ENCODE measurements at regions not wholly inside any gene's neighbourhood (a gene's known extent, or its start where the extent isn't known, plus 50 kb on each side); places are given as distances from the start of the nearest gene placed in this dataset.
"Not testable (repeated sequence)": the region's sequence is repeated elsewhere in the genome, so short reads cannot be mapped to it uniquely, and the experiment has no call there.

- not testable (repeated sequence) for H3K36me3 ChIP-seq (ENCODE audit: insufficient read depth, low read length); H2AFZ ChIP-seq (ENCODE audit: low read length); H3K27me3 ChIP-seq (ENCODE audit: insufficient read depth, low read length, poor library complexity, severe bottlenecking)
Observed at GRCh38 chr9:68593760-68594159, 53.1 kb upstream of the TMEM252 start.

GRCh38 chr9:68595868-68596267 lies 55.2 kb upstream of the TMEM252 start:
- no peaks in the 10 kb centered on the region for H3K9me3 ChIP-seq (ENCODE audit: insufficient read depth, low read depth, low read length)
- no peaks in the 10 kb centered on the region for H4K20me1 ChIP-seq (ENCODE audit: insufficient read depth, low read length, poor library complexity, severe bottlenecking)
- no peak for TF ChIP-seq CTCF (conservative IDR thresholded peaks at IDR 0.05; ENCODE audit: low read length)
- TF ChIP-seq EZH2phosphoT487 (IDR thresholded peaks at IDR 0.05; ENCODE audit: borderline replicate concordance) = no peak
- no peak overlapping the region for H3K4me2 ChIP-seq (ENCODE audit: low read depth, low read length, poor library complexity, severe bottlenecking)
- no peak overlapping the region for H3K9ac ChIP-seq (ENCODE audit: low read depth, low read length, poor library complexity, severe bottlenecking)
- no peak overlapping the region for H2AFZ ChIP-seq (ENCODE audit: low read length)
- no peaks in the 10 kb centered on the region for H3F3A ChIP-seq (ENCODE audit: low read depth)
- no peaks in the 10 kb centered on the region for H3K79me2 ChIP-seq (ENCODE audit: insufficient read depth, low read length)
- no peaks in the 10 kb centered on the region for H3K9me2 ChIP-seq (replicated peaks; ENCODE audit: low read depth, low read length)
- H3K36me3 ChIP-seq (ENCODE audit: insufficient read depth, low read length) = no peaks in the 10 kb centered on the region
- no peak overlapping the region for H3K4me3 ChIP-seq (ENCODE audit: low read length, poor library complexity, severe bottlenecking)
- no peaks in the 10 kb centered on the region for H3K27me3 ChIP-seq (ENCODE audit: insufficient read depth, low read length, poor library complexity, severe bottlenecking)
- H3K4me1 ChIP-seq (ENCODE audit: insufficient read depth, low read length, poor library complexity, severe bottlenecking) = peaks cover 5% of the 10 kb centered on the region

More at GRCh38 chr9:68593760-68594159, 53.1 kb upstream of the TMEM252 start:
- not testable (repeated sequence) for H3K4me3 ChIP-seq (ENCODE audit: low read length, poor library complexity, severe bottlenecking); H3K9me3 ChIP-seq (ENCODE audit: insufficient read depth, low read depth, low read length); H3K4me1 ChIP-seq (ENCODE audit: insufficient read depth, low read length, poor library complexity, severe bottlenecking); H3F3A ChIP-seq (ENCODE audit: low read depth); H3K4me2 ChIP-seq (ENCODE audit: low read depth, low read length, poor library complexity, severe bottlenecking); H3K9ac ChIP-seq (ENCODE audit: low read depth, low read length, poor library complexity, severe bottlenecking); H3K79me2 ChIP-seq (ENCODE audit: insufficient read depth, low read length); H4K20me1 ChIP-seq (ENCODE audit: insufficient read depth, low read length, poor library complexity, severe bottlenecking); H3K9me2 ChIP-seq (replicated peaks; ENCODE audit: low read depth, low read length)

GRCh38 chr9:68597362-68597997 lies 56.8 kb upstream of the TMEM252 start:
- no peak for TF ChIP-seq EZH2phosphoT487 (IDR thresholded peaks at IDR 0.05; ENCODE audit: borderline replicate concordance)
- TF ChIP-seq CTCF (conservative IDR thresholded peaks at IDR 0.05; ENCODE audit: low read length) = no peak
- Histone ChIP-seq H2AFZ (ENCODE audit: low read length) (peak overlapping the region; percentile 11), H3F3A (ENCODE audit: low read depth) (no peaks in the 10 kb centered on the region), H3K9ac (ENCODE audit: low read depth, low read length, poor library complexity, severe bottlenecking) (no peak overlapping the region), H3K4me2 (ENCODE audit: low read depth, low read length, poor library complexity, severe bottlenecking) (no peak overlapping the region), H4K20me1 (ENCODE audit: insufficient read depth, low read length, poor library complexity, severe bottlenecking) (no peaks in the 10 kb centered on the region), H3K27me3 (ENCODE audit: insufficient read depth, low read length, poor library complexity, severe bottlenecking) (no peaks in the 10 kb centered on the region), H3K79me2 (ENCODE audit: insufficient read depth, low read length) (no peaks in the 10 kb centered on the region), H3K9me2 (replicated peaks; ENCODE audit: low read depth, low read length) (no peaks in the 10 kb centered on the region), H3K9me3 (ENCODE audit: insufficient read depth, low read depth, low read length) (no peaks in the 10 kb centered on the region), H3K4me3 (ENCODE audit: low read length, poor library complexity, severe bottlenecking) (no peak overlapping the region), H3K36me3 (ENCODE audit: insufficient read depth, low read length) (no peaks in the 10 kb centered on the region), H3K4me1 (ENCODE audit: insufficient read depth, low read length, poor library complexity, severe bottlenecking) (peaks cover 13% of the 10 kb centered on the region)

- Histone ChIP-seq H3K79me2 (ENCODE audit: insufficient read depth, low read length) (no peaks in the 10 kb centered on the region), H3F3A (ENCODE audit: low read depth) (no peaks in the 10 kb centered on the region), H3K4me2 (ENCODE audit: low read depth, low read length, poor library complexity, severe bottlenecking) (no peak overlapping the region), H3K4me3 (ENCODE audit: low read length, poor library complexity, severe bottlenecking) (no peak overlapping the region), H3K9me2 (replicated peaks; ENCODE audit: low read depth, low read length) (no peaks in the 10 kb centered on the region), H2AFZ (ENCODE audit: low read length) (no peak overlapping the region), H4K20me1 (ENCODE audit: insufficient read depth, low read length, poor library complexity, severe bottlenecking) (no peaks in the 10 kb centered on the region), H3K9ac (ENCODE audit: low read depth, low read length, poor library complexity, severe bottlenecking) (no peak overlapping the region), H3K4me1 (ENCODE audit: insufficient read depth, low read length, poor library complexity, severe bottlenecking) (peaks cover 30% of the 10 kb centered on the region), H3K9me3 (ENCODE audit: insufficient read depth, low read depth, low read length) (no peaks in the 10 kb centered on the region), H3K27me3 (ENCODE audit: insufficient read depth, low read length, poor library complexity, severe bottlenecking) (no peaks in the 10 kb centered on the region), H3K36me3 (ENCODE audit: insufficient read depth, low read length) (no peaks in the 10 kb centered on the region)
- no peak for TF ChIP-seq EZH2phosphoT487 (IDR thresholded peaks at IDR 0.05; ENCODE audit: borderline replicate concordance)
- TF ChIP-seq CTCF (conservative IDR thresholded peaks at IDR 0.05; ENCODE audit: low read length) = no peak
Observed at GRCh38 chr9:68599826-68600225, 59.1 kb upstream of the TMEM252 start.
